ENCODE measurements at regions not wholly inside any gene's neighbourhood (a gene's known extent, or its start where the extent isn't known, plus 50 kb on each side); places are given as distances from the start of the nearest gene placed in this dataset.
"Not testable (repeated sequence)": the region's sequence is repeated elsewhere in the genome, so short reads cannot be mapped to it uniquely, and the experiment has no call there.

DNA sequence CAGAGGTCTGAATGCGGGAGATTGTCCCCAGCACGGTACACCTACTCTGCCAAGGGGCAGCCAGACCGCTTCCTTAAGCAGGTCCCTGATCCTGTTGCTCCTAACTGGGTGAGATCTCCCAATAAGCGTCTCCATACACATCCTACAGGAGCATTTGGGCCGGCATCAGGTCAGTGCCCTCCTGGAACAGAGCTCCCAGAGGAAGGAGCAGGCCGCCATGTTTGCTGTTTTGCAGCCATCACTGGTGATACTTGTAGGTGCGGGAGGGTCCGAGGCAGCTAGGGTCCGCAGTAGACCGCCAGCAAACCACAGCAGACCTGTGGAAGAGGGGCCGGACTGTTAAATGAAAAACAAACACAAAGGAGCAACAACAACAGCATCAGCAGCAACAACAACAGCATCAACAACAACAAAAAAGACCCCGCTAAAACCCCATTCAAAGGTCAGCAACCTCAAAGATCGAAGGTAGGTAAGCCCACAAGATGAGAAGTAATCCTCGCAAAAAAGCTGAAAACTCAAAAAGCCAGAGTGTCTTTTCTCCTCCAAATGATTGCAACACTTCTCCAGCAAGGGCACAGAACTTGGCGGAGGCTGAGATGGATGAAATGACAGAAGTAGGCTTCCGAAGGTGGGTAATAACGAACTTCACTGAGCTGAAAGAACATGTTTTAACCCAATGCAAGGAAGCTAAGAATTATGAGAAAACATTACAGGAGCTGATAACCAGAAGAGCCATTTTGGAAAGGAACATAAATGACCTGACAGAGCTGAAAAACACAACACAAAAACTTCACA, 79.0 kb upstream of the CDH7 start:
- in situ Hi-C loops (cut with HindIII; ENCODE audit: extremely low pct_ligation_motif_present, low pct_unique_long_range_greater_than_20kb) (no loop called here), intact Hi-C loops (cut with micrococcal nuclease; ENCODE audit: unreplicated experiment) (no loop called here)
- Histone ChIP-seq H3K27ac (ENCODE audit: extremely low read length, insufficient read depth, low read length) (no peak overlapping the region), H3K36me3 (replicated peaks in 1 of 2; ENCODE audit: control insufficient read depth in 1 of 2, insufficient read depth in 2 of 2, low read length in 2 of 2) (no peaks in the 10 kb centered on the region), H3K79me2 (ENCODE audit: insufficient read depth, low read length) (no peaks in the 10 kb centered on the region), H3K4me3 (replicated peaks in 1 of 3; ENCODE audit: insufficient read depth in 1 of 3, low read depth in 2 of 3, low read length in 3 of 3) (no peak overlapping the region), H3K27me3 (ENCODE audit: control insufficient read depth in 1 of 2, insufficient read depth in 2 of 2, low read length in 2 of 2) (no peaks in the 10 kb centered on the region), H3K4me2 (ENCODE audit: low read depth, low read length) (no peak overlapping the region), H3K9me3 (ENCODE audit: low read length) (no peaks in the 10 kb centered on the region), H3K4me1 (ENCODE audit: insufficient read depth, low read length) (no peaks in the 10 kb centered on the region), H3K9ac (ENCODE audit: insufficient read depth, low read depth, low read length) (no peak overlapping the region), H4K20me1 (ENCODE audit: insufficient read depth, low read length) (no peaks in the 10 kb centered on the region), H2AFZ (ENCODE audit: low read length) (no peak overlapping the region)
- ATAC-seq, result no peak
- CTCF ChIA-PET (ENCODE audit: low intra/inter-chr PET ratio, low total read pairs), result no interaction called here
- FAIRE-seq, result no peak
- no peak for DNase-seq (ENCODE audit: low spot score)
- WGBS (ENCODE audit: low lambda C conversion rate), result 12% methylated on average over 13 of the region's 17 CpGs
- TF ChIP-seq ETV5 (CRISPR knock-in tag; IDR thresholded peaks at IDR 0.05; ENCODE audit: borderline replicate concordance) (no peak), TAF1 (CRISPR knock-in tag; IDR thresholded peaks at IDR 0.05) (no peak), SAP130 (CRISPR knock-in tag; IDR thresholded peaks at IDR 0.05; ENCODE audit: low read depth) (no peak), SP140L (CRISPR knock-in tag; IDR thresholded peaks at IDR 0.05; ENCODE audit: borderline replicate concordance) (no peak)
- TF ChIP-seq, protein P1, sequence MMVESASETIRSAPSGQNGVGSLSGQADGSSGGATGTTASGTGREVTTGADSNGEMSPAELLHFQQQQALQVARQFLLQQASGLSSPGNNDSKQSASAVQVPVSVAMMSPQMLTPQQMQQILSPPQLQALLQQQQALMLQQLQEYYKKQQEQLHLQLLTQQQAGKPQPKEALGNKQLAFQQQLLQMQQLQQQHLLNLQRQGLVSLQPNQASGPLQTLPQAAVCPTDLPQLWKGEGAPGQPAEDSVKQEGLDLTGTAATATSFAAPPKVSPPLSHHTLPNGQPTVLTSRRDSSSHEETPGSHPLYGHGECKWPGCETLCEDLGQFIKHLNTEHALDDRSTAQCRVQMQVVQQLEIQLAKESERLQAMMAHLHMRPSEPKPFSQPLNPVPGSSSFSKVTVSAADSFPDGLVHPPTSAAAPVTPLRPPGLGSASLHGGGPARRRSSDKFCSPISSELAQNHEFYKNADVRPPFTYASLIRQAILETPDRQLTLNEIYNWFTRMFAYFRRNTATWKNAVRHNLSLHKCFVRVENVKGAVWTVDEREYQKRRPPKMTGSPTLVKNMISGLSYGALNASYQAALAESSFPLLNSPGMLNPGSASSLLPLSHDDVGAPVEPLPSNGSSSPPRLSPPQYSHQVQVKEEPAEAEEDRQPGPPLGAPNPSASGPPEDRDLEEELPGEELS (CRISPR knock-in tag; IDR thresholded peaks at IDR 0.05), result no peak
- BruUV-seq (replicated peaks), result no TSS peak
- POLR2A ChIA-PET, result no interaction called here

DNA sequence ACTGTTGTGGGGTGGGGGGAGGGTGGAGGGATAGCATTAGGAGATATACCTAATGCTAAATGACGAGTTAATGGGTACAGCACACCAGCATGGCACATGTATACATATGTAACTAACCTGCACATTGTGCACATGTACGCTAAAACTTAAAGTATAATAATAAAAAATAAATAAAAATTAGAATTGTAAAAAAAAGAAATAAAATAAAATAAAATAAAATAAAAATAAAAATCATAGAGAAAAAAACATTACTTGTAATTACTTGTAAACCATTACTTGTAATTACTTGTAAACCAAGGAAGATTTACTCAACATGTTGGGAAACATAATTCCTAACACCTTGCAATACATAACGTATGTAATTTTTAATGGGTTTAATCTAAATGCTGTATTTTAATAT, 80.7 kb upstream of the CDH7 start:
- CTCF ChIA-PET (ENCODE audit: low intra/inter-chr PET ratio, low total read pairs), result not testable (repeated sequence)

More for the DNA sequence above, 80.7 kb upstream of the CDH7 start:
- H3K9ac ChIP-seq (ENCODE audit: insufficient read depth, low read depth, low read length); H3K9me3 ChIP-seq (ENCODE audit: low read length); H3K4me3 ChIP-seq (replicated peaks in 1 of 3; ENCODE audit: insufficient read depth in 1 of 3, low read depth in 2 of 3, low read length in 3 of 3); in situ Hi-C loops (cut with HindIII; ENCODE audit: extremely low pct_ligation_motif_present, low pct_unique_long_range_greater_than_20kb); H2AFZ ChIP-seq (ENCODE audit: low read length); BruUV-seq (replicated peaks); H3K27ac ChIP-seq (ENCODE audit: extremely low read length, insufficient read depth, low read length); H3K79me2 ChIP-seq (ENCODE audit: insufficient read depth, low read length); FAIRE-seq; DNase-seq (ENCODE audit: low spot score); ATAC-seq; H3K27me3 ChIP-seq (ENCODE audit: control insufficient read depth in 1 of 2, insufficient read depth in 2 of 2, low read length in 2 of 2); H3K36me3 ChIP-seq (replicated peaks in 1 of 2; ENCODE audit: control insufficient read depth in 1 of 2, insufficient read depth in 2 of 2, low read length in 2 of 2); H3K4me2 ChIP-seq (ENCODE audit: low read depth, low read length); intact Hi-C loops (cut with micrococcal nuclease; ENCODE audit: unreplicated experiment); H4K20me1 ChIP-seq (ENCODE audit: insufficient read depth, low read length); H3K4me1 ChIP-seq (ENCODE audit: insufficient read depth, low read length); POLR2A ChIA-PET: not testable (repeated sequence)
- WGBS (ENCODE audit: low lambda C conversion rate), result 15% methylated on average over 3 of the region's 3 CpGs
